HG02588 (cell line): ENCODE measurements at regions not wholly inside any gene's neighbourhood (a gene's known extent, or its start where the extent isn't known, plus 50 kb on each side); places are given as distances from the start of the nearest gene placed in this dataset.
"Not testable (repeated sequence)": the region's sequence is repeated elsewhere in the genome, so short reads cannot be mapped to it uniquely, and the experiment has no call there.

Experiments
- ATAC-seq: cut with Tn5 transposase; IDR thresholded peaks from one replicate; pipeline ENCODE4 v1.9.1; 2021; ENCODE audit warnings: mild to moderate bottlenecking, moderate library complexity; ENCODE audit not compliant: unreplicated experiment

DNA sequence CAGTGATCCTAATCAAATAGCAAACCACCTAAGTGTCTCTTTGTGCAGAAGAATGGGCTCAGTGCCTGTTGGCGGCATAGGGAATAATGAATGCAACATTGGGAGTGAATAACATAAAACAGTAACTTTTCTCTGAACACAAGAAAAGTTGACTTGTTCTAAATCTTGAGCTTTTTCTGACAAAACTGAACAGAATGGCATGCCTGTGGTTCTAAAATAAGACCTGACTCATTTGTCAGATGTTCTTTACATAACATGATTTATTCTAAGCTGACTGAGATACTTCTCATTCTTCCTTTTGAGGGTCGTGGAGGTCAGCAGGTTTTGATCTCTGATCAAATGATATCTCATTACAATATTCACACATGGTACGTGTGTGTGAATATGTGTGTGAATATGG is 165.4 kb upstream of the WDR1 start:
- no peak for ATAC-seq

DNA sequence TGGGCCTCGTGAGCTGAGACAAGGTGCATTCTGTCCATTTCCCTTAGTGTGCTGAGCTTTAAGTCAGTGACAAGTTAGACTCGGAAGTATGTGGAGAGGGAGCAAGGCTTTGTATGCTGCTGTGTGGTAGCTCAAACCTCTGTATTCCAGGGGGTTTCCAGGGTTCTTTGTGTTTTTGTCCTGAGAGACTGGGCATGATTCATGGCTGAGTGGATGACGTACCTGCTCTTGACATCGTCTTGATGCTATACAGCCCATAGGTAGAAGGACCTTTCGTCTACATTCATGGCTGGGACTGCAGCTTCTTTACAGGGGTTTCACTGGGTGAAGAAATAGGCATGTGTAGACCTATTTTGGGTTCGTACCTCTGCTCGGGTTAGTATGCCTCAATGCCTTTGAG is 162.7 kb upstream of the WDR1 start:
- ATAC-seq: no peak

DNA sequence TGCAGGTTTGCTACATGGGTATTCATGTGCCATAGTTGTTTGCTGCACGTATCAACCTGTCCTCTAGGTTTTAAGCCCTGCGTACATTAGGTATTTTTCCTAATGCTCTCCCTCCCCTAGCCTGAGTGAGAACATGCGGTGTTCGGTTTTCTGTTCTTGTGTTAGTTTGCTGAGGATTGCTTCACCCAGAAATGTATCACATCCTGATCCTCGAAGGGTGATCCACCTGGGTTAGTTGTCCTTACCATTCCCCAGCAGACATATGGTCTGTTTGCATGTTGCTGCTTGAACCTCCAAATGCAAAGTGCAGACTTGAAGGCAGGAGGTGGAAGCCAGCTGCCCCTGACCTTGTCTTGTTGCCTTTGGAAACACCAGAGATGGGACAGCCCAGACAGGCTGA is 161.5 kb upstream of the WDR1 start:
- no peak for ATAC-seq

DNA sequence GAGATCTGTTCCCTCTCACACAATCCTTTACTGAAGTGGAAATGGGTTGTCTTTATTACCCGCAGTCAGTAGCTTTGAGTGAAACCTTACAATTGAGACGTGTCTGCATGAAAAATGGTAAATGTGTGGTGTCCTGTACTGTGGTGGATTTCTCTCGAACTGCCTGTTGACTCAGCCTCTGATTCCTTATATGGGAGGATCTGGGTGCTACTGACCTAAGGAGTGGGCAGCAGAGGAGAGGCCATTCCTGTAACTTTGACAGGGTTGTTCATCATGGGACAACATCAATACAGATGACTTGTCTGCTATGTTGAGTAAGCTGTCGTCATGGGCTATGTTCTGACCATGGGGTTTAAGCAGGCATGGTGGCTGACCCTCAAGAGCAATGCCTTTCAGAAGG is 159.6 kb upstream of the WDR1 start:
- no peak for ATAC-seq

DNA sequence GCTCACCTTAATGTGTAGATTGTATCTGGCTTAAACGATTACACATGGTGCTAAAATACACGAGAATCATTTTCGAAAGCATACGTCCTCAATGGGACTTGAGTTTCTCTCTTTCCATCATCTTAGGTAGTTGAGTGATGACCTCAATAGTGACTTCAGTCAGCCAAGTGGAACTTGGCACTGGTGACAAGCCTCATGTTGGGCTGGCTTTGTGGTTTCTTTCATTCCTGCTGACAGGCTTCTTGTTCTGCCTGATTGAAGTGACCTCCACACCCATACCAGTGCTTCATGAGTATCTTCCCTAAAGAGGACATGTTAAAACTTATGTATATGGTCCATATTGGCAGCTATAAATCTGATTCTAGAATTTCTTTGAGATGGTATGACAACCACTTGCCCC is 159.1 kb upstream of the WDR1 start:
- no peak for ATAC-seq

DNA sequence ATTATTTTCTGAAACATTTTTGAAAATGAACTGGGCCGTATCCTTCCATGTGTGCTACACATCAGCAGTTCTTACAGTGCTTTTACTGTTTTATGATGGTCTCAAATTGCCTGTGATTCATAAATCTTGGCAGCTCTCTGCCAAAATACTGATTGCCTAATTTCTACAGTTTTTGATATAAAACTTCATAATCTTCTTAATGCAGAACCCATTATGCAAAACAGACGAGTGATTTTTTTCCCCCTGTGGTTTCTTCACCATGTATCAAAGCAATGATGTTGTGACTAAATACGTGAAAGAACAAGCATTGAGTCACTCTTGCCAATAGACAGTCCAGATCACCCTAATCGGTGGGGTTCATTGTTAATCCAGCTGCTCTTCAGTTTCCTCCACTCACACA is 156.4 kb upstream of the WDR1 start:
- ATAC-seq: no peak

DNA sequence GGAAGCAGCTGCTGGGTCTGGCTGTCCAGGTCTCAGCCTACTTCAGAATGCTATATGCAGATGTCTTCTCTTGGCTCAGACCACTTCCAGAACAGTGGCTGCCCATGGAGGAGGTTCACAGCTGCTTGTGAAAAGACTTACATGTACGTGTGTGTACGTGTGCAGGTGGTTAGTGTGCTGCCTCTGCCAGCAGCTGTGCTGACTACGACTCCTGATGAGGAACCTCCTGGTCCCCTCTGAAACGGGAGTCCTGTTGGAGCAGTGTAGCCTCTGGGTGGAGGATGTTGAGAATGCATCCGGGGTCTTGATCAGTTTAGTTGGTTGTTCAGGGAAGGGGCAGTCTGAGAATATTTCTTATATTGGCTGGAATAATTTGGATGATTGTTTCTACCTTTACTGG is 155.9 kb upstream of the WDR1 start:
- ATAC-seq: no peak

DNA sequence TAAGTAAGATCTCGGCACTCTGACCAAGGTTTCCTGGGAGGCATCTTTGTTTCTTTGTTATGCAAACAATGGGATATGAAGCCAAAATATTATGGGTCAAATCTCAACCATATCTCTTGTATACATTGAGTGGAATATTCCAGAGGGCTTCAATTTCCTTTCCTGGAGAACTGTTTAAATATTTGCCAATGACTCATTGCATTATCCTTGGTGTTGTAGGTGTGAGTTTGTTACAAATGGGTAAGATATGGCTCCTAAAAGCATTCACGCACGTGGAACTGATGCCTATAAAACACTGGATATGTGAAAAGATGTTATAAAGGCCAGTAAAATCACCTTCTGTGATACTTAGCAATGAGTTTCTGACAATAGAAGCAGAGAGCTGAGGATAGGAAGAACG is 150.5 kb upstream of the WDR1 start:
- no peak for ATAC-seq

DNA sequence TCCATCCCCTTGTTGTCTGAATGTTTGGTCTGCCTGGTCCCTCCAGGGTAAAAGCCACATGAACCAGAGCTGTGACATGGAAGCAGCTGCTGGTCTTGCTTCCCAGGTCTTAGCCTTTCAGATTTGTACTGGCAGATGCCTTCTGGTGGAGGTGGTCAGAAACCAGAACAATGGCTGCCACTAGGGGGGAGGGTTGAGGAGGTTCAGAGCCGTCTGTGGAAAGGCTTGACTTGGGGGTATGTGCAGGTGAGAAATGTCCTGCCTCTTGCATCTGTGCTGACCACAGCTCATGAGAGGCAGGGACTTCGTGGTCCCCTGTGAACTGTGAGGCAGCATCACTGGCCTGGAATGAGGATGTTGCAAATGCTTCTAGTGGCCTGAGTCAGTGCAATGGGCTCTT is 144.2 kb upstream of the WDR1 start:
- ATAC-seq: no peak

DNA sequence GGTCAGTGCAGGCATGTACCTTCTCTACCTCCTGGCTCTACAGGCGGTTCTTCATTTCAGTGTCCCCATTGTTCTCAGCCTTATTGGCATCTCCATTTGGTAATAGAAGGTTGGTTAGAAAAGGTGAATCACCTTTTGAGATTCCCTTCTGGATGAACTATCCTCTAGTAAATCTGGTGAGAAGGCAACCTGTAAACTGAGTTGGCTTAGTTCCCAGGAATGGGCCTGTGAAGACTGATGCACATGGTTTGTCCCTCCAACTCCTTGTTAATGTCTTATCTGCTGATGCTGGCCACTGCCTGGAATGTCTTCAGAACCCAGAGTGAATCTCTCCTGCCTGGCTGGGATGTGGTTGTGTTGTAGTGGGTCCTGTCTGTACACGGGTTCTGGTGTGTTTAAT is 143.4 kb upstream of the WDR1 start:
- no peak for ATAC-seq

DNA sequence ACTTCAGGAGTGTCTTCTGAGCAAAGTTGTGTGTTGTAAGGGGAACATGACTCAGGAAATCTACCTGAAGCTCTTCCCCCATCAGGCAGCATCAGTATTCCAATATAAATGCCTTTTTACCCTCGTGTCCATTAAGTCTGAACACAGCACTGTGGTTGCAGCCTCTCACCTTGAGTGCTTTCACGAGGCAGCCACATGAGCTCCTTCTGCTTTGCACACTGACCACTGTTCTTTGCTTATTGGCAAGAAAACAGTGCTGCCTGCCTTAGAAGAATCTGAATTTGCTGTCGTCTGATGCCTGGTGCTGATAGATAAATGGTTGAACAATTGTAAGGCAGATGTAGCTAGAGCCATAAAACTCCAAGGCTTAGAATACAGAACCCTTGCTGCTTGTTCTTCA is 139.6 kb upstream of the WDR1 start:
- no peak for ATAC-seq

DNA sequence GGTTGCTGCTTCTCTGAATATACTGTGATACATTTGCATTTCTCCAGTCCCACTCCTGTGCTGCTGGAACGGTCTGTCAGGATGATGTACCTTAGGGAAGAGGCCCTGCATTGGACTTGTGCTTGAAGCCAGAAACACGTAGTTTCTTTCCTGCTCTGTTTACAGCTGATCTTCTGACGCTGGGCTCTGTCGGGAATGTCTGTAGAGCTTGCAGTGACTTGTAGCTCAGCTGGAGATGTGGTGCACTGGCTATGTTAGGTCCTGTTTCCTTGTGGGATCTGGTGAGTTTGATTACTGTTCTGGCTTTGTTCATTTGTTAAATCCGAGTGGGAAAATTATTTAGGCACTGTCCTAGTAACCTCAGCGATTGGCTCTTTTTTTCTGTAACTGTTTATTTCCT is 137.2 kb upstream of the WDR1 start:
- no peak for ATAC-seq

DNA sequence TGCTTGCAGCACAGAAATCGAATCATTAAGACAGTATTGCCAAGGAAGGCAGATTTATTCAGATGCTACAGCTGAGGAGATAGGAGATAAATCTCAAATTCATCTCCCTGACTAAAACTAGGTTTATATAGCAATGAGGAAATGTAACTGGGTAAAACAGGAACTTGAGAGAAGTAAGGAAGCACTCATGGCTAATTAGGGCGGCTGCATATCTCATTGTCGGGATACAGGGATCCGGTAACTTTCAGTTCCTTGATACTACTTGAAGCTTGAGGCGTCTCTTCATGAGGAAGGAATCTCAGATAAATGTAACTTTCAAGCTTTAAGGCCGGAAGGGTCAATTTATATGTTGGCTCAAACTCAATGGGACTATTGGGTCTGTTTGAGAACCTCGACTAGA is 129.2 kb upstream of the WDR1 start:
- ATAC-seq: no peak

DNA sequence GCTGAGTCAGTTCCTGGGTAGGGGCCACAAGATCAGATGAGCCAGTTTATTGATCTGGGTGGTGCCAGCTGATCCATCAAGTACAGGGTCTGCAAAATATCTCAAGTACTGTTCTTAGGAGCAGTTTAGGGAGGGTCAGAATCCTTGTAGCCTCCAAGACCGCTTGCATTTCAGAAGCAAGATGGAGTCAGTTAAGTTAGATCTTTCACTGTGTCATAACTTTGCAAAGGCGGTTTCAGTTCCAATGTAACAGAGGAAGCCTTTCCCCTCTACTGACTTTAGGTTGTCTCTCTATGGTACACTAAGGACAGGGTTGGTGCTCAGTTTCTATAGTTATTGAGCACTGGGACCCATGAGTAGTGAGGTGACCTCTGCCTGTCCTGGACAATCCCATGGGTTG is 127.3 kb upstream of the WDR1 start:
- ATAC-seq: no peak

DNA sequence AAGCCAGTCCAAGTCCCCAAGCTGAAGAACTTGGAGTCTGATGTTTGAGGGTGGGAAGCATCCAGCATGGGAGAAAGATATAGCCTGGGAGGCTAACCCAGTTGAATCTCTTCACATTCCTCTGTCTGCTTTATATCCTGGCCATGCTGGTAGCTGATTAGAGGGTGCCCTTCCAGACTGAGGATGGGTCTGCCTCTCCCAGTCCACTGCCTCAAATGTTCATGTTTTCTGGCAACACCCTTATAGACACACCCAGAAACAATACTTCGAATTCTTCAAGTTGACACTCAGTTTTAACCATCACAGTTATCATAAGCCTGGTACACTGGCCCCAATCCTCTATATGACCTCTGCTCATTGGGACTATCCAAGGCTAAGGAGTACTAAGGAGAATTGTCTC is 124.1 kb upstream of the WDR1 start:
- no peak for ATAC-seq

DNA sequence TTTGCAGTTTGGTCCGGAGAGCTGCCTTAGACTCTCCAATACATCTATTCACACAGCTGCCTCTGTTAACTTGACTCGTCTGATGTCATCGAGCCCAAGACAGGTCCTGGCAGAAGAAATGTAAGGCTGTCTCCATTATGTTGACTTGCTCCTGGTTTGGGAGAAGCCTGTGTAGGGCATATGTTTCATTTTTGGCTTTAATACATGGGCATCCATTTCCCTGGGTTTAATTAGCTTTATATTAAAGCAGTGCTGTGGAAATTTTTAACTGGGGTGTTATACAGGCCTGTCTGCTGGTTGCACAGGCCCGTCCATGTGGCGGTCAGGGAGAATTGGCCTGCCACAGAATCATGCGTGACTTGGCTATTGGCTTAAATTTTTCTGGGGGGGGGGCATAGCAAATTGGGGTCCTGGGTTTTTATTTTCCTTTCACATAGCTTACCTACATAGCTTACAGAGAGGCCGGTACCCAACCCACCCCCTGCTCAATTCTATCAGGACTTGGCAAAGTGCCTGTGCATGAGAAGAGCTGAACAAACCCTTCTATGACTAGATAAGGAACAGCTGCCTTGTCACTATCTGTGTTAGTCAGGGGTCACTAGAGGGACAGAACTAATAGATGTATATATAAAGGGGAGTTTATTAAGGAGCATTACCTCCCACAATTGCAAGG is 123.5 kb upstream of the WDR1 start:
- no peak for ATAC-seq

DNA sequence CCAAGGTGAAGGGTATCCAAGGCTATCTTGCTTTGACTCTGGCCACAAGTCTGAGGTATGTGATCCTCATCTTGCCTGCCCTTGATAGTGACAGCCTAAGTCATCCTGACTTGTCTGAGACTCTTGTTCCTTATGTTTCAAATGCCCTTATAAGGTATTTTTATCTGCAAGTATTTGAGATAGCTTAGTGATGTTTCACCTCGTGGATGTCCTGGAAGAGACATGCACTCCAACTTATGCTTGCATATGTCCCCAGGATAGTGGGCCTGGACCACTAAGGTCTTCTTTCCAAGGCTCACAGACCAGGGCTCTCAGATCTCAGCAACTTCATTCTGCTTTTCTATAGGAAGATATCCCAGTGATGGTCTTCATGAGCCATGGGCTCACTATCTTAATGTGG is 120.5 kb upstream of the WDR1 start:
- ATAC-seq: no peak

DNA sequence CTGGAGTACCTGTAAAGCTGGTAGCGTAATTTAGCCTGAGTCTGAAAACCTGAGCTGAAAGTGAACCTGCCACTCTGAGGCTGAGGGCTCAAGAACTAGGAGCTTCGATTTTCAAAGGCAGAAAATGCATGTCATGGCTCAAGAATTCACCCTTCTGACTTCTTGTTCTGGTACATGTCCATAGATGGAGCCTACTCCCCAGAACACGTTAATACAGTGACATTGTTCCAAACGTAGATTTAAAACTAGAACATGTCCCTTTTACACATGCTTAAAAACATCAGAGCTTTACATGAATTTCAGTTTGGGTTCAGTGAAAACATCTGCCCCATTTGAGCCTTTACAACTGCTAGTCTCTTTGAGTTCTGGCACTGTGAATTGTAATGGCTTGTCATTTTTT is 115.5 kb upstream of the WDR1 start:
- ATAC-seq: no peak

DNA sequence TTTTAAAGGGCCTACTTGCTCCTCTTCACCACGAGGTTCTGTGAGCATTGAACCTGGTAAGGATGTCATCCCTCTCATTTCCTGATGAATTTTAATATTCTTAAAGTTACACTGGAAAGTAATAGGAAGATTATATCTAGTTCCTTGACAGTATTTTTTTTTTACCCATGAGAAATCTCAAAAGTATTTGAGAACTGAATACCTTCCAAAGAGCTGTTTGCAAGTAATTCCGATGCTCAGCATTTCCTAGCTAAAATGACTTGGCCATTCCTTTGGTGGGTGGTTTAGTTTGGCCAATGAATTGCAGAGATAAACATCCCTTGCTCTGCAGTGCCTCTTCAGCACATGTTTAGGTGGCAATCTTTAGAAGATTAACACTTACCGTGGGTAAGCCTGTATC is 110.2 kb upstream of the WDR1 start:
- ATAC-seq: no peak

DNA sequence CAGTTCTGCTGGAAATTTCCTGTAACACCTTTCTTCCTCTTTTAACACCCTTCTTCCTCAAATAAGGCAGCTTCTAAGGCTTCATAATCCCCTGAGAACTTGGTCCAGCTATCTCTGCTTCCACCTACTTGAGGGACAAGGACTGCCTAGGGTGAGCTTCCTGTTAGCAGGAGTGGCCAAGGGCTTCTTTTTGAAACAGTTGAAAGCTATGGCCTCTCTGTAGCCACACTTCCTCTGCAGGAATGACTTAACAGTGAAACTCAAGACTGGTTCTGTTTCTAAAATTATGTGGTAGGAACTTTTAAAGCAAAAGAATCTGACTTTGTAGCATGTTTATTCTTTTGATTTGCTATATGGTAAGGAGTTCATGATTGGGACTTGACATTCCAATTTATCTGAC is 108.5 kb upstream of the WDR1 start:
- ATAC-seq: no peak

DNA sequence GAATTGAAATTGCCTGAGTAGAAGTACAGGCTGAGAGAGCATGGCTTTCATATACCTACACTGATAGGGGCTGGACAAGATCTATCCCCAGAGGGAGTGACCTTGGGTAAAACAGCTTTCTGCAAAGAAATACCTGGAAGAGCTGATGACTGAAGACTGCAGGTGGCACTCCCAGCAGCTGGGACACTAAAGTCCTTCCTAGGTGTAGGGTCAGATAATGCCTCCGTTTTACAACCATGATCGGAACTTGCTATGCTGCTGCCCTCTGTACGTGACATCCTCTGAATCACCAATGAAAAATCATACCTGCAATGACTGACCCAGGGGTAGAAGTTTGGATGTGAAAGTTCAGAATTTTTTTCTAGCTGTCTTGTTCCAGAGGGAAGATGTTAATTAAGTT is 107.2 kb upstream of the WDR1 start:
- ATAC-seq: no peak

DNA sequence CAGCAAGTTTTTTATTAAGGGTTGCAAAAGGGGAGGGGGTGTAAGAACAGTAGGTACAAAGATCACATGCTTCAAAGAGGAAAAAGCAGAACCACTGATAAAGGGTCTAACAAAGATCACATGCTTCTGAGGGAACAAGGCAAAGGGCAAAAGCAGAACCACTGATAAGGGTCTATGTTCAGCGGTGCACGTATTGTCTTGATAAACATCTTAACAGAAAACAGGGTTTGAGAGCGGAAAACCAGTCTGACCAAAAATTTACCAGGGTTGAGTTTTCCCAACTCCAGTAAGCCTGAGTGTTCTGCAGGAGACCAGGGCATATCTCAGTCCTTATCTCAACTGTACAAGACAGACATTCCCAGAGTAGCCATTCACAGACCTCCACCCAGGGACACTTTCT is 96.9 kb upstream of the WDR1 start:
- not testable (repeated sequence) for ATAC-seq

DNA sequence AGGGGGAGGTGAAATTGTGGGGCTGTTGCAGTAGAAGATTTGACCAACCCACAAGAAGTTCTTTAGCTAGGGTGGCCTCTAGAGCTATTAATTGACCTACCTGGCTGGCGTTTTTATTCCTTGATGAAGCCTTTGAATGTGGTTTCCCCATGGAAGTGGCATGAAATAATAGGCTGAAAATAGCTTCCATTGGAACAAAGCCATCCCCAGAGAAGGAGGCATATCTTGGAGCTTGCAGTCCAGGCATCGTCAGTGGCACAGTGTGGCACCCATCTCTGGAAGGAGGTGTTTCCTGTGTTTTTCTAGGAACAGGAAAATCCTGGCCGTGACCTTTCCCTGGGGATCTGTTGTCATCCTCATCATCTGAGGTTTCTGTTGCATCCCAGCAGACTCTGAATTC is 96.3 kb upstream of the WDR1 start:
- ATAC-seq: no peak

DNA sequence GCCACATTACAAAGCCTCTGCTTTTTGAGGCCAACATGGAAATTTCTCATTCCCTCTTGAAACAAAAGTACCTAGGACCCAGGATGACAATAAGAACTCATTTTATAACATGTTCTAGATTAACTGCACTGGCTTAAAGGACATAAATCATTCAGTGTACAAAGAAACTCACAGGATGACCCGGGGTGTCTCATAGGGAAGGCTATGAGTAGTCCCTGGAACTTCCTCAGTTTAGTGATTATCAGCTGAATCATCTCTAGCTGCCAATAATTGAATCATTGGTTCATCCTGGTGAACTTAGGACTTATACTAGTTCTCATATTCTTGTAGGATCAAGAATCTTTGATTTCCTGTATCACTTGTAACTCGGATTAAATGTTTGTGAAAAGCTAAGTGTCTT is 95.8 kb upstream of the WDR1 start:
- ATAC-seq: no peak
